Neural cell (in vitro differentiated cells): ENCODE measurements at regions not wholly inside any gene's neighbourhood (a gene's known extent, or its start where the extent isn't known, plus 50 kb on each side); places are given as distances from the start of the nearest gene placed in this dataset.

Experiments used
- CTCF ChIP-seq: fragments of 450-650 bp; IDR thresholded peaks from 2 replicates; pipeline ENCODE4 v1.5.1; 2014; ENCODE audit warnings: antibody characterized with exemption, mild to moderate bottlenecking, moderate library complexity; ENCODE audit not compliant: poor library complexity, severe bottlenecking
- REST ChIP-seq: IDR thresholded peaks from 2 replicates; pipeline ENCODE4 v1.6.1; 2012; ENCODE audit warnings: borderline replicate concordance

- TF ChIP-seq CTCF (no peak), REST (no peak)
Observed at GRCh38 chr14:65808390-65808789, 395.9 kb downstream of the FUT8 start.
